GM12892 (cell line): ENCODE measurements at regions not wholly inside any gene's neighbourhood (a gene's known extent, or its start where the extent isn't known, plus 50 kb on each side); places are given as distances from the start of the nearest gene placed in this dataset.

ENCODE experiments used
- DNase-seq: peaks from one replicate; pipeline ENCODE4 v3.0.0; 2011; ENCODE audit not compliant: insufficient read length
- FAIRE-seq: peaks from 2 replicates; lab custom pipeline; 2011; peaks lifted over from hg19 to GRCh38; lab: Jason Lieb, UNC
- POLR2A ChIP-seq: IDR thresholded peaks from 2 replicates; pipeline ENCODE4 v1.6.1; 2011; ENCODE audit warnings: low read depth, low read length, control low read depth
- POLR2AphosphoS5 ChIP-seq: IDR thresholded peaks from 2 replicates; pipeline ENCODE4 v1.6.1; 2011; ENCODE audit warnings: low read depth, low read length, control low read depth
- TAF1 ChIP-seq: IDR thresholded peaks from 2 replicates; pipeline ENCODE4 v1.6.1; 2011; ENCODE audit warnings: low read depth, mild to moderate bottlenecking, control low read depth, low read length, borderline replicate concordance

DNA sequence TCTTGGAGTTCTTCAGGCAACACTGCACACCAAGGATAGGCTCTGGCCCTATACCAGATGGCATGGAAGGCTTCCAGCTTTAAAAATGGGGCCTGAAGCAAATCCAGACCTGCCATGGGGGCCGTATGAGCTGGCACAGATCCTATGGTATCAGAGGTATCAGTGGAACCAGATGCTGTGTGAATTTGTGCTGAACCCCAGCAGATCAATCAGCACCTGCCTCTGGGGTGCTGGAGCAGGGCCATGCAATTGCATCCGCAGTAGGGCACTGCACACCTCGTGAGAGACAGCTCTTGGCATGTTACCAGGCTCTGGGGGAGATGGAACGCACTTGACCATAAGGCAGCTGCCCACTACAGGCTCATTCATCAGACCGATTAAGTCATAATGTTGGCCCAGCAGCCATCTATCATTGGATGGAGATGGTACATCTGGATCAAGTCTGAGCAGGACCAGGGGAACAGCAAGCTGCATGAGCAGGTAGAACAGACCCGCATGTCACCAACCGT, 221.5 kb downstream of the MYLK4 start:
- no peak for FAIRE-seq
- TF ChIP-seq POLR2A (no peak), TAF1 (no peak), POLR2AphosphoS5 (no peak)

DNA sequence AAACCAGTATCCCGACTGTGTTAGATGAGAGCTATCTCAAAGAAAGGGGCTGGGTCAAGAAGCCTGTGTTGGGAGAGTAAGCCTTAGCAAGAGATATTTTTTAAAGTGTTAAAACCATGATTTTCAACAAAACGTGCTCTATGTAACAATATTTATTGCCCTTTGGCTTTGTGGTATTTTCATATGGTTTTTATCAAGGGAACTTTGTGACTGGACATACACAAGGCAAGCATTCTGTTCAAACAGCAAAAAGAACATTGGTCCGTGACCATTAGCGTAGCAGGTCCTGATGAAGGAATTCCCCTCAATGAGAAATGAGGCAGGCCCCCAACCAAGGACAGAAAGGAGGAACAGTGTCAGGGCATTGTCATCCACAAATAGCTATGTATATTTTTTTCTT, 222.6 kb downstream of the MYLK4 start:
- FAIRE-seq (no peak), DNase-seq (no peak)
- TF ChIP-seq POLR2A (no peak), TAF1 (no peak), POLR2AphosphoS5 (no peak)

More for the DNA sequence above, 221.5 kb downstream of the MYLK4 start:
- DNase-seq = no peak

DNA sequence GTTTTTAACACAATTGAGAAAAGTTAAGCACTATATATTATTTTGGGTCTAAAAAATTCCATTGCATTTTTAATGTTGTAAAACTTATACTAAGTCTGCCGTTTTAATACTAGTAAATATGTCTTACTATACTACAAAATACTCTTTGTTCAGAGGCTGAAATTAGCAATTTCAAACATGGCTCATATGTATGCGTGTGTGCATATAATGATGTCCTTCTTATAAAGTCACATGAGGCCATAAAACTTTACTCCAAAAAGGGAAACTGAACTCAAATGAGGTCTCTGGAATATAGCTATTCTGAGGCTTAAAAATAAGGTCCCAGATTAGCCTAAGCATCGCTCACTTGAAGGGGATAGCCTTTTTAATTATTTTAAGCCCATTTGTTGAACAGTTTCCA, 224.0 kb downstream of the MYLK4 start:
- FAIRE-seq (no peak), DNase-seq (no peak)
- TF ChIP-seq TAF1 (no peak), POLR2AphosphoS5 (no peak), POLR2A (no peak)

DNA sequence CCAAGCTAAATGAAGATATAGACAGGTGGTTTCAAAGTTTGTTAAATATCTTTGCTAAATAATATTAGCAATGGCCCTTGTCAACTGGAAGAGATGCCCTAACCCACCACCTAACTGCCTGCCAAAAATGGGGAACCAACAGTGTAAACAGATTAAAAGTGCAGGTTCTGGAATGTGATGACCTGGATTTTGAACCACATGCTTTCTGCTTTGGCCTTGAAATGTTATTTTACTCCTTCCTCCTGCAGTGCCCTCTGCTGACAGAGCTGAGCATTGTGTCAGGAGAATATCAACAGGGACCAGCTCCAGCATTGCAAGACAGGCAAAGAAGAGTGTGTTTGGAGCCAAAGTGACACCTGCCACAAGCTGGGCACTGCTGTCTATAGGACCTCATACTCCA, 226.6 kb downstream of the MYLK4 start:
- DNase-seq (no peak), FAIRE-seq (no peak)
- no peak for TF ChIP-seq TAF1

DNA sequence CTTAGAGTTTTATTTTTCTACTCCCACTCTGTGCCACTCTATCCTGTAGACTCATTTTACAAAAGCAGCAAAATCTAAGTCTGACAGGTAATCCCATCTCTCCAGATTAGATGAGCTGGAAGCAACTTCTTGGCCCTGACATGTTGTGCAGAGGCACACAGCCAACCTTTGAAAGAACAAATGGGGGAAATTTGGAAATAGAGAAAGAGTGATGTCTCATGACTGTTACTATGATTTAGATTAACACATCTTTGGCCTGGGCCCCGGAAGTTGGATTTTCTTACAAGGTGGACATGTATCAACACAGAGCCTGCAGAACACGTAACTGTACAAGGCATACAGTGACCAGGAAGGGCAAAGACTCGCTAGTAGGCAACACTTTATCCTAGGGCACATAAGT, 227.7 kb downstream of the MYLK4 start:
- FAIRE-seq (no peak), DNase-seq (no peak)
- no peak for TF ChIP-seq TAF1
- TF ChIP-seq POLR2AphosphoS5 = no peak
- TF ChIP-seq POLR2A = no peak

DNA sequence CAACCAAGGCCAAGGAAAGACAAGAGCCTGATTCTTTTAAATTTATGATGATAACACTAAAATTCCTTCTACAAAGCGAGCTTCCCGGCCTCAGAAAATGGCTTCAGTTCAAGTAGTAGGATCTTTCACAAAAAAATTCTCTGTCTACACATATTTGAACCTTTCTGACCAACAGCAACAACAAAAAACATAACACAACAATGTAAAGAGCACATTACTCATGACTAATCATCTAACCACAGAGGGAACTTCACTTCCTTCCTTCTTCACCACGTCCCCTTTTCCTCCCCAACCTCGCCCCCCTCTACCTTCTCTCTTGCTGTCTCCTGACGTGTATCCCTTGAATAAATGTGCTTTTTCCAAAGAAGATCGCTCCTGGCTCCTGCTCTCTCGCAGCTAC, 228.2 kb downstream of the MYLK4 start:
- FAIRE-seq = no peak
- TF ChIP-seq POLR2AphosphoS5 = no peak
- TF ChIP-seq POLR2A = no peak
- no peak for TF ChIP-seq TAF1
- no peak for DNase-seq

DNA sequence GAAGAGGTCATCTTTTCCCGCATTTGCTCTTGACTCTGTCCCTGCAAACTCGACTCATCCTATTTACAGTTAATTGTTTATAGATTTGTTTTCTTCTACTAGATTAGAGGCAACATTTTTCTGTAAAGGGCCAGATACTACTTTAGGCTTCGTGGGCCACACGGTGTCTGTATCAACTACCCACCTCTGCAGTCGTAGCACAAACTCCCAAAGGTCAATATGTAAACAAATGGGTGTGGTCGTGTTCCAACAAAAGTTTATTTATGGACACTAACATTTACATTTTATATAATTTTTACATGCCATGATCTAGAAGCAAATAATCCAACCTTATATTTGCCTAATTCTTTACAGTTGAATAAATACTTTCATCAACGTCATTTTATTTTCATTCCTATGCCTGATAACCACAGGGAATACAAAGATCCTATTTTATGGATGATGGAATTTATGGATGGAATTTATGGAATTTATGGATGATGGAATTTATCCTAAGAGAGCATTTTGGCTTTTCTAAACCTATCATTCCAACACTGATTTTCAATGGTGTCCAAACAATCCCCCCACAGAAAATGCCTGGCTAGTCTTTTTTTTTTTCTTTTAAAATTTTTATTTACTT, 232.8 kb downstream of the MYLK4 start:
- no peak for FAIRE-seq
- DNase-seq = no peak
- TF ChIP-seq TAF1 = no peak
- no peak for TF ChIP-seq POLR2AphosphoS5
- no peak for TF ChIP-seq POLR2A

DNA sequence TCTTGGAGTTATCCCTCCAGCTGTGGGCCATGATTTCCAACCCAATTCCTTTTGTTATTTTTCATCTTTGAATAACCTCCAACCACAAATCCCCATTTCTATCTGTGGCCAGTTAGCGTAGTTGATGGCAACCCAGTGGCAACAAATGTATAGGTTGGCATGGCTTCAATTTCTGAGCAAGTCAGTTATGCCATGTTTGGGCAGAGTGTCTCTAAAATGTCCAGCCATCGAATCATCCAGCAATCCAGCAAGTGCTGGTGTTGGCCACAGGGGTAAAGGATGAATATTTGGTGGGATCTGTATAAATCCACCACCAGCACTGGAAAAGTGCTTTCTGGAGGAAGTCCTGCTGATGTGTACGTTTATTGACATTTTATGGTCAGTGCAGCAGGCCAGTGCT, 233.3 kb downstream of the MYLK4 start:
- FAIRE-seq (no peak), DNase-seq (no peak)
- no peak for TF ChIP-seq POLR2AphosphoS5
- no peak for TF ChIP-seq POLR2A
- no peak for TF ChIP-seq TAF1

DNA sequence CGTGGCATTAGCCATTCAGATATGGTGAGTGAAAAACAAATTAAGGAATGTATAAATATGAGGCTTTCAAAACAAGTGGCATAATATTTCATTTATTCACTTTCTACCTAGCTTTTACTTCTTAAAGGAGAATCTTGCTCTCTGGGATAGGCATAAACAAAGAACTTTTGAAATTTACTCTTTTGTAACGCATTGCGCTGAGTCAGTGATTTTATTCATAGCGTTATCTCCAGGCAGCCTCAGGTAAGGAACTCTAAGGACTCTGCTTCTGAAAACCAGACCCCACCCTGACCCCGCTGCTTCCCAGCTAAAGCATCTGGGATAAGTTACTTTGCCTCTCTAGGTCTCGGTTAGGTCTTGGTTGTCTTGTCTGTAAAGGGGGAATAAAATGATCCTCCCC, 234.7 kb downstream of the MYLK4 start:
- TF ChIP-seq POLR2A = no peak
- no peak for TF ChIP-seq POLR2AphosphoS5
- no peak for TF ChIP-seq TAF1
- DNase-seq (no peak), FAIRE-seq (no peak)

DNA sequence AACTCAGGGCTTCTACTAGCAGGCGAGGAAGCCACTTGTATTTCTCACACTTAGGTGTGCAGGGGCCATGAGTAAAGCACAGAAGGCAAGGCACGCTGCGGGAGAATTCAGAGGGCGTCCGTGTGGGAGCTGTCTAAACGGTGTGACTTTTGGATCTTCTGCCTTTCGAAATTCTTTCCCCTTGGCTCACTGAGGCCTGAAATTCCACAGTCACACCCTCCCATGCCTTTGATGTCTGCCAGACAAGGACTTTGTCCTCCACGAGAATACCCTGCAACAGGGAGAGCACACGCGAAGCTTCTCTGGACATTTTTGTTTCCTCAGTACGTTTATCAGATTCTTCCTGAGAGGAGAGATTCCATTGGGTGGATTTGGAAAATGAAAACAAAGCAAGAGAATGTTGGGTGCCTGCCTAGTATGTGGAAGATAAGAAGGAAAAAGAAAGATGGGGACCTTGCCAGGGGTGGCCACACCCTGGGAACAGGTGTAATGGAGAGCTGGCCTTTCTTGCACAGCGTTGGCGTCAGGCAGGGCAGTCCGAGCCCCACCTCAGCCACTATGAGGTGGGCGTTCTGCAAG, 235.7 kb downstream of the MYLK4 start:
- TF ChIP-seq POLR2AphosphoS5 (no peak), TAF1 (no peak), POLR2A (no peak)
- no peak for DNase-seq
- no peak for FAIRE-seq

DNA sequence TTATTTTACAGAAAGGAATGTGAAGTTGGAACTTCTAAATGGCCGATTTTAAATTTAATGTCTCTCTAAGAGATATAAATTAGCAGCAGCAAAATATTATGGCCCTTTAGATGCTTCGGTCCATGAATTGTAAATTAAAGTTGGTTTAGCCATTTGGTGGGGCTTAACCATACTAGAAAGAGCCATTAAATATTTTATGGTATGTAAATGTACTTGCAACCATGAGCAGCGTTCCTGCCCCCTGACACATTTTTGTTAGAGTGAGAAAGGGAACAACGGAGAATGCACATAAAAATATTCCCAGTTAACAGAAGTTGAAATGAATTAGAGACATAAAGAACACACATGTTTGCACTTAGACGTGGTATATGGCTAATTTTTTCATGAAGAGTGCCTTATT, 237.9 kb downstream of the MYLK4 start:
- FAIRE-seq = no peak
- no peak for DNase-seq
- TF ChIP-seq POLR2AphosphoS5 (no peak), POLR2A (no peak), TAF1 (no peak)

DNA sequence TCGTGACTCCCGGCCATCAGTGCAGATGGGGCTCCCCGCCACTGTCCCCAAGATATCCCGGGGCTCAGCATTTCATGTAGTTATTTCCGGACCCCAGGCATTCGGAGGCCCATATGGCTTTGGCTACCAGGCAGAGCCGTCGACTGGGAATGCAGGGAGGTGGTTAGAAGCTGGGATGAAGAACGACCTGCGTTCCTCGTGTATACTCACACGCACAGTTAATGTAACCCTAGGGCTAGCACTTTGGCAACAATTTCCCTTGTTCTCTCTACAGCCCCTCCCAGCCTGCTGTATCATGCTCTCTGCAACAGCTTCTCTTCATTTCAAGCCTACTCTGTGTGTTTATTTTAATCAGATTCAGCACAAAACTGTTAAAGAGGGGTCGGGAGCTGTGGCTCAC, 240.4 kb downstream of the MYLK4 start:
- FAIRE-seq (no peak), DNase-seq (no peak)
- TF ChIP-seq POLR2A (no peak), POLR2AphosphoS5 (no peak), TAF1 (no peak)

DNA sequence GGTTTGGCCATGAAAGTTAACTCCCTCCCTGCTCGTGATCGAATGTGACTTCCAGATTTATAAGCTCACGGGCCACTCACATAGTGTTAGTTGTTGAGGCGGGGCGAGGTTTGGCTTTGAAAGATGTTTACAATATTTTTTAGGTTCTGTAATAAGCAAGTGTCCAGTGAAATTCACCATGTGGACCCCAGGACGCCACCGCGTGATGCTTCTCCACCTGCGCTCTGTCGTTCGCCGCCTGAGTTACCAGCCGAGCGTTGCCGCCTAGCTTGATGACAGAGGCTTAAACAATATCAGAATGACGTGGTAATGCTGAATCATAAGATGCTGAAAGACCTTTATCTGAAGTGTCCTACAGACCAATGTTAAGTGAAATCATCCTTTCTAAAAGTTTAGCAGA, 241.0 kb downstream of the MYLK4 start:
- TF ChIP-seq POLR2A = no peak
- no peak for TF ChIP-seq TAF1
- no peak for TF ChIP-seq POLR2AphosphoS5
- DNase-seq (no peak), FAIRE-seq (no peak)
